ENCODE measurements at regions not wholly inside any gene's neighbourhood (a gene's known extent, or its start where the extent isn't known, plus 50 kb on each side); places are given as distances from the start of the nearest gene placed in this dataset.

DNA sequence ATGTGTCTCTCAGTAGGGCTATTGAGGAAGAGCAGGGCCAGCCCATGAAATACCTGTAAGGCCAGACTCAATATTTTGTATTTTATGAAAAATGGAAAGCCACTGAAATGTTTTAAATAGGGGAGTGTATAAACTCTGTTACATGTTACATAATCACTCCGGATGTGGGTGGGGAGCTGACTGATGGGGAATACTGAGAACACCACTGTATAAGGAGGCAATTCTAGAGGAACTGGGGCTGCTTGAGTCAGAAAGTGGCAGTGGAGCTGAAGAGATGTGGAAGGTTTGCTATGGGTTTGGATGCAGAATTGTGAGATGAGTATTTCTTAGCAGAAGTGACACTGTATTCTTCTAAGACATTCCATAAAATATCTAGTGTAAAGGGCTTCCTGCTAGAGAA, 647.8 kb upstream of the LCORL start:
- no peaks in the 10 kb centered on the region for H3K36me3 ChIP-seq (ENCODE audit: control insufficient read depth, low read length)
- no peaks in the 10 kb centered on the region for H3F3A ChIP-seq (ENCODE audit: control insufficient read depth, insufficient read depth)
- no peak overlapping the region for H3K4me3 ChIP-seq (ENCODE audit: low read length)
- H3K9me2 ChIP-seq (replicated peaks; ENCODE audit: control insufficient read depth, low read length): no peaks in the 10 kb centered on the region
- no peaks in the 10 kb centered on the region for H3K27me3 ChIP-seq (ENCODE audit: control insufficient read depth, low read length)
- no peaks in the 10 kb centered on the region for H3K9me3 ChIP-seq (ENCODE audit: control insufficient read depth, insufficient read depth, low read length)
- no peak overlapping the region for H3K27ac ChIP-seq (ENCODE audit: low read depth, low read length)
- H4K20me1 ChIP-seq (ENCODE audit: control insufficient read depth, insufficient read depth, low read depth, low read length): no peaks in the 10 kb centered on the region
- no peaks in the 10 kb centered on the region for H3K79me2 ChIP-seq (ENCODE audit: control insufficient read depth, low read length)
- no peak overlapping the region for H3K4me2 ChIP-seq (ENCODE audit: low read length)
- TF ChIP-seq, protein P1, sequence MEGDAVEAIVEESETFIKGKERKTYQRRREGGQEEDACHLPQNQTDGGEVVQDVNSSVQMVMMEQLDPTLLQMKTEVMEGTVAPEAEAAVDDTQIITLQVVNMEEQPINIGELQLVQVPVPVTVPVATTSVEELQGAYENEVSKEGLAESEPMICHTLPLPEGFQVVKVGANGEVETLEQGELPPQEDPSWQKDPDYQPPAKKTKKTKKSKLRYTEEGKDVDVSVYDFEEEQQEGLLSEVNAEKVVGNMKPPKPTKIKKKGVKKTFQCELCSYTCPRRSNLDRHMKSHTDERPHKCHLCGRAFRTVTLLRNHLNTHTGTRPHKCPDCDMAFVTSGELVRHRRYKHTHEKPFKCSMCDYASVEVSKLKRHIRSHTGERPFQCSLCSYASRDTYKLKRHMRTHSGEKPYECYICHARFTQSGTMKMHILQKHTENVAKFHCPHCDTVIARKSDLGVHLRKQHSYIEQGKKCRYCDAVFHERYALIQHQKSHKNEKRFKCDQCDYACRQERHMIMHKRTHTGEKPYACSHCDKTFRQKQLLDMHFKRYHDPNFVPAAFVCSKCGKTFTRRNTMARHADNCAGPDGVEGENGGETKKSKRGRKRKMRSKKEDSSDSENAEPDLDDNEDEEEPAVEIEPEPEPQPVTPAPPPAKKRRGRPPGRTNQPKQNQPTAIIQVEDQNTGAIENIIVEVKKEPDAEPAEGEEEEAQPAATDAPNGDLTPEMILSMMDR (IDR thresholded peaks at IDR 0.05; ENCODE audit: low read depth, low read length, poor library complexity, severe bottlenecking): no peak
- no peak for TF ChIP-seq EZH2phosphoT487 (IDR thresholded peaks at IDR 0.05; ENCODE audit: borderline replicate concordance, low read length)
- no peaks in the 10 kb centered on the region for H3K4me1 ChIP-seq (ENCODE audit: control insufficient read depth, low read length)

DNA sequence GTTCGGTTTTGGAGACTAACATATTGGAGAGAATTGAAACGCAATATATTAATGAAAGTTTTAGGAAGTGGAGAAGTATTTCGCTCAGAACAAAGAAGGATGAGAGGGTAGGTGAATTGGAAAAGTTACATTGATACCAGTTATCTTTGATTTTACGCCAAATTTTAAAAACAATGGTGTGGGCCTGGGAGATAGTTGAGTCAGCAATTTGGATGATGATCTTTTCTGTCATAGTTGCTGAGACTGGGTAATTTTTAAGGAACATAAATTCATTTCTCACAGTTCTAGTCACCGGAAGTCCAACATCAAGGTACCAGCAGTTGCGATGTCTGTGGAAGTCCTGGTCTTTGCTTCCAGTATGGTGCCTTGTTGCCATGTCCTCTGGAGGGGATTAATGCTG, 644.8 kb upstream of the LCORL start:
- Histone ChIP-seq H3K9me3 (ENCODE audit: control insufficient read depth, insufficient read depth, low read length) (no peaks in the 10 kb centered on the region), H3K4me2 (ENCODE audit: low read length) (no peak overlapping the region), H3K4me3 (ENCODE audit: low read length) (no peak overlapping the region), H3K27ac (ENCODE audit: low read depth, low read length) (no peak overlapping the region), H3K9me2 (replicated peaks; ENCODE audit: control insufficient read depth, low read length) (no peaks in the 10 kb centered on the region), H3K27me3 (ENCODE audit: control insufficient read depth, low read length) (no peaks in the 10 kb centered on the region), H3K79me2 (ENCODE audit: control insufficient read depth, low read length) (no peaks in the 10 kb centered on the region), H3K4me1 (ENCODE audit: control insufficient read depth, low read length) (no peaks in the 10 kb centered on the region), H4K20me1 (ENCODE audit: control insufficient read depth, insufficient read depth, low read depth, low read length) (no peaks in the 10 kb centered on the region), H3F3A (ENCODE audit: control insufficient read depth, insufficient read depth) (no peaks in the 10 kb centered on the region), H3K36me3 (ENCODE audit: control insufficient read depth, low read length) (no peaks in the 10 kb centered on the region)
- TF ChIP-seq EZH2phosphoT487 (IDR thresholded peaks at IDR 0.05; ENCODE audit: borderline replicate concordance, low read length): no peak
- TF ChIP-seq, protein P1 (IDR thresholded peaks at IDR 0.05; ENCODE audit: low read depth, low read length, poor library complexity, severe bottlenecking): no peak

DNA sequence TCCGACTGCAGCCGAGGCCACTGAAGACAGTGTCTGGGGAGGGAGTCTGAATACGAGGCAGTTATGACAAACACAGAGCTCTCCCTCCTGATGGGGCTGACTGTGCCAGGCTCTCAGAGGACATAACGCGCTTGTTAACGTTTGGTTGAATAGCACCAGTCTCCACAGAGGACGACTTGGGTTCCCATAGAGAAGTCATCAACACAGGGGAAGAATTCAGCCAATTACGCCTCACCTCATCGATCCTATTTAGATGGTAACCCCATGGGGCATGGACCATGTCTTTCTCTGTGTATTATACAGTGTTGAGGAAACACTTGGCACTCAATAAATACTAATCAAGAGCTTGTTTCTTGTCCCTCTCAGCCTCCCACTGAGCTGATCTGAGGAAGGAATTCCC, 642.6 kb upstream of the LCORL start:
- TF ChIP-seq, protein P1 (IDR thresholded peaks at IDR 0.05; ENCODE audit: low read depth, low read length, poor library complexity, severe bottlenecking): no peak
- TF ChIP-seq EZH2phosphoT487 (IDR thresholded peaks at IDR 0.05; ENCODE audit: borderline replicate concordance, low read length): no peak
- H3K4me3 ChIP-seq (ENCODE audit: low read length): no peak overlapping the region
- H3K4me2 ChIP-seq (ENCODE audit: low read length): no peak overlapping the region
- H3K79me2 ChIP-seq (ENCODE audit: control insufficient read depth, low read length): no peaks in the 10 kb centered on the region
- H3K27ac ChIP-seq (ENCODE audit: low read depth, low read length): no peak overlapping the region
- no peaks in the 10 kb centered on the region for H3K4me1 ChIP-seq (ENCODE audit: control insufficient read depth, low read length)
- H4K20me1 ChIP-seq (ENCODE audit: control insufficient read depth, insufficient read depth, low read depth, low read length): no peaks in the 10 kb centered on the region
- H3K36me3 ChIP-seq (ENCODE audit: control insufficient read depth, low read length): no peaks in the 10 kb centered on the region
- H3K9me3 ChIP-seq (ENCODE audit: control insufficient read depth, insufficient read depth, low read length): no peaks in the 10 kb centered on the region
- H3K27me3 ChIP-seq (ENCODE audit: control insufficient read depth, low read length): no peaks in the 10 kb centered on the region
- no peaks in the 10 kb centered on the region for H3K9me2 ChIP-seq (replicated peaks; ENCODE audit: control insufficient read depth, low read length)
- H3F3A ChIP-seq (ENCODE audit: control insufficient read depth, insufficient read depth): no peaks in the 10 kb centered on the region

DNA sequence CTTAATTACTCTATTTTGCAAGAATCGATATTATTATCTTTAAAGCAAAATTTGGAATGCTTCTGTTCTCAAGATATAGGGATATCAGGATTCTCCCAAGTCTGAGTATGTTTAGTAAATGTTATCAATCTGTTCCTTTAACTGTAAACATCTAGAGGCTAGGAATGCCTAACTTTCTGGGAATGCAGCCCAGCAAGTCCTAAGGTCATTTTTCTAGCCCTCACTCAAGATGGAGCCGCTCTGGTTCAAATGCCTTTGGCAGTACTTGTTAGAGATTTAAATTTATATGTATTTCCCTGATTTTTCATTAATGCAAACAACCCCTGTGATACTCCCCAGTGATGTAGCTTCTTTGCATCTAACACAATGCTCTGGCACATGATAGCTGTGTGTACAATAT, 623.8 kb upstream of the LCORL start:
- Histone ChIP-seq H3K4me3 (ENCODE audit: low read length) (no peak overlapping the region), H3K9me3 (ENCODE audit: control insufficient read depth, insufficient read depth, low read length) (no peaks in the 10 kb centered on the region), H3K27me3 (ENCODE audit: control insufficient read depth, low read length) (no peaks in the 10 kb centered on the region), H3K4me2 (ENCODE audit: low read length) (no peak overlapping the region), H4K20me1 (ENCODE audit: control insufficient read depth, insufficient read depth, low read depth, low read length) (no peaks in the 10 kb centered on the region), H3F3A (ENCODE audit: control insufficient read depth, insufficient read depth) (no peaks in the 10 kb centered on the region), H3K36me3 (ENCODE audit: control insufficient read depth, low read length) (no peaks in the 10 kb centered on the region), H3K4me1 (ENCODE audit: control insufficient read depth, low read length) (no peaks in the 10 kb centered on the region), H3K79me2 (ENCODE audit: control insufficient read depth, low read length) (no peaks in the 10 kb centered on the region), H3K27ac (ENCODE audit: low read depth, low read length) (no peak overlapping the region), H3K9me2 (replicated peaks; ENCODE audit: control insufficient read depth, low read length) (no peaks in the 10 kb centered on the region)
- TF ChIP-seq, protein P1 (IDR thresholded peaks at IDR 0.05; ENCODE audit: low read depth, low read length, poor library complexity, severe bottlenecking): no peak
- TF ChIP-seq EZH2phosphoT487 (IDR thresholded peaks at IDR 0.05; ENCODE audit: borderline replicate concordance, low read length): no peak

All from DOHH2 (cell line).